Pancreas (tissue), 10 donors: ENCODE measurements at regions not wholly inside any gene's neighbourhood (a gene's known extent, or its start where the extent isn't known, plus 50 kb on each side); places are given as distances from the start of the nearest gene placed in this dataset.

ENCODE experiments used
- ATAC-seq, 4 donors: fragments of 200-7000 bp; cut with Tn5 transposase; one replicate each; pipeline versions ENCODE4 v1.8.0 to v1.9.1; 2020; ENCODE audit warnings: mild to moderate bottlenecking in 4 of 4, moderate library complexity in 4 of 4
- DNase-seq, 6 donors: peaks; one replicate each; pipeline ENCODE4 v3.0.0-alpha.2; 2020
- FAIRE-seq: peaks from 2 replicates; lab custom pipeline; 2012; peaks lifted over from hg19 to GRCh38; lab: Jason Lieb, UNC
- H3K27ac ChIP-seq, 4 donors: fragments of 200-600 bp; sonication (generic); 1 replicate in 3 of 4; 2 replicates in 1 of 4; pipeline versions ENCODE4 v1.5.0 to v1.8.0; 2020
- H3K27me3 ChIP-seq, 4 donors: fragments of 200-600 bp; one replicate each; pipeline ENCODE4 v1.8.0; 2021
- H3K36me3 ChIP-seq, 3 donors: fragments of 200-600 bp; sonication (generic) in 1 of 3; one replicate each; pipeline versions ENCODE4 v1.5.0 to v1.8.0; 2020 to 2021
- H3K4me1 ChIP-seq, 3 donors: fragments of 200-600 bp; one replicate each; pipeline ENCODE4 v1.8.0; 2021
- H3K4me3 ChIP-seq, 4 donors: fragments of 200-600 bp; sonication (generic) in 2 of 4; one replicate each; pipeline versions ENCODE4 v1.5.0 to v1.8.0; 2020 to 2021
- H3K9me3 ChIP-seq, 4 donors: fragments of 200-600 bp; one replicate each; pipeline ENCODE4 v1.8.0; 2021
- WGBS, 2 donors: extraction: QIAGEN DNeasy Blood & Tissue Kit; methylation state at CpG; one replicate each; pipeline ENCODE4 v1.1.7; 2013; 5-methylcytosine and 5-hydroxymethylcytosine counted together
- intact Hi-C, 3 donors: fragments of 100-400 bp; cut with DNase I; formaldehyde crosslinking; loops; one replicate each; pipeline versions ENCODE4 v1.11.1 to v1.14.2; 2022
- TF ChIP-seq, protein P1 (sequence below), 4 donors: fragments of 200-600 bp; sonication (generic) in 3 of 4; IDR thresholded peaks; one replicate each; pipeline versions ENCODE4 v1.5.0 to v1.8.0; 2021; ENCODE audit warnings: antibody characterized with exemption in 4 of 4
- donor health status: healthy with polysubstance abuse.
- donor health status: DM: no; HTN: no; CAD: no; lungs with moderate emphysema.
- donor health status: DM: no; HTN: no; CAD: no.
- donor health status: control.
- donor health status: control.
- donor health status: Bipolar disorder and iron deficiency.
- donor health status: DM: yes; HTN: yes; CAD: no.
- donor health status: DM: no; HTN: no; CAD: no.
- donor health status: DM: no; HTN: no; CAD: no.
- donor health status: DM: yes; HTN: yes; CAD: no.

DNA sequence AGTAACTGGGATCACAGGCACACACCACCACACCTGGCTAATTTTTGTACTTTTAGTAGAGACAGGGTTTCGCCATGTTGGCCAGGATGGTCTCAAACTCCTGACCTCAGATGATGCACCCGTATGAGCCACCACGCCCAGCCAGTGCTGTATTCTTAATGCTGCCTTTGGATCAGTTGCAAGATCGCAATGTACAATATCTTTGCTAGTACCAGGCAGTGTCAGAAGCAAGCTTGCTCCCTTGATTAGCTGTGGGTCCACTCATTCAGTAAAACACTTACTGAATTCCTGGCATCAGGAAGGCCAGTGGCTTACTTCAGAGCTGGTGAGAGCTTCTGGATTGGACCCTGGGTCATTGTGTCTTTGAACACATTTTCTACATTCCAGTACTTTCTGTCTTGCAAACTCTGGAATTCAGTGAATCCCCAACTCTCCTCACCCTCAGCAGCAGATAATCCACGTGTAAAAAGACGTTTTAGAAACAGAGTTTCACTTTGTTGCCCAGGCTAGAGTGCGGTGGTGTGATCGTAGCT is 1183.7 kb downstream of the AACS start:
- no peaks in the 10 kb centered on the region for H3K27me3 ChIP-seq
- ATAC-seq (no peak), FAIRE-seq (no peak), DNase-seq (no peak)
- no peak overlapping the region for H3K4me3 ChIP-seq
- intact Hi-C loops, result no loop called here
- TF ChIP-seq, protein P1, sequence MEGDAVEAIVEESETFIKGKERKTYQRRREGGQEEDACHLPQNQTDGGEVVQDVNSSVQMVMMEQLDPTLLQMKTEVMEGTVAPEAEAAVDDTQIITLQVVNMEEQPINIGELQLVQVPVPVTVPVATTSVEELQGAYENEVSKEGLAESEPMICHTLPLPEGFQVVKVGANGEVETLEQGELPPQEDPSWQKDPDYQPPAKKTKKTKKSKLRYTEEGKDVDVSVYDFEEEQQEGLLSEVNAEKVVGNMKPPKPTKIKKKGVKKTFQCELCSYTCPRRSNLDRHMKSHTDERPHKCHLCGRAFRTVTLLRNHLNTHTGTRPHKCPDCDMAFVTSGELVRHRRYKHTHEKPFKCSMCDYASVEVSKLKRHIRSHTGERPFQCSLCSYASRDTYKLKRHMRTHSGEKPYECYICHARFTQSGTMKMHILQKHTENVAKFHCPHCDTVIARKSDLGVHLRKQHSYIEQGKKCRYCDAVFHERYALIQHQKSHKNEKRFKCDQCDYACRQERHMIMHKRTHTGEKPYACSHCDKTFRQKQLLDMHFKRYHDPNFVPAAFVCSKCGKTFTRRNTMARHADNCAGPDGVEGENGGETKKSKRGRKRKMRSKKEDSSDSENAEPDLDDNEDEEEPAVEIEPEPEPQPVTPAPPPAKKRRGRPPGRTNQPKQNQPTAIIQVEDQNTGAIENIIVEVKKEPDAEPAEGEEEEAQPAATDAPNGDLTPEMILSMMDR (IDR thresholded peaks at IDR 0.05), result no peak
- H3K9me3 ChIP-seq, result no peaks in the 10 kb centered on the region
- no peaks in the 10 kb centered on the region for H3K36me3 ChIP-seq
- H3K27ac ChIP-seq, result no peak overlapping the region
- no peaks in the 10 kb centered on the region for H3K4me1 ChIP-seq
- WGBS, 2 donors, result 87 to 88% methylated on average over 8 of the region's 8 CpGs

GRCh38 chr12:126258190-126258589 is 1193.0 kb downstream of the AACS start:
- DNase-seq (no peak), ATAC-seq (peak in 2 of 4 donors; percentile 51 to 53), FAIRE-seq (no peak)
- Histone ChIP-seq H3K4me1 (no peaks in the 10 kb centered on the region), H3K36me3 (no peaks in the 10 kb centered on the region), H3K4me3 (no peak overlapping the region), H3K27me3 (no peaks in the 10 kb centered on the region), H3K9me3 (no peaks in the 10 kb centered on the region), H3K27ac (no peak overlapping the region)
- 30 to 43% methylated on average over 3 of the region's 3 CpGs for WGBS, 2 donors
- TF ChIP-seq, protein P1 (IDR thresholded peaks at IDR 0.05), result no peak
- intact Hi-C loops, result no loop called here

DNA sequence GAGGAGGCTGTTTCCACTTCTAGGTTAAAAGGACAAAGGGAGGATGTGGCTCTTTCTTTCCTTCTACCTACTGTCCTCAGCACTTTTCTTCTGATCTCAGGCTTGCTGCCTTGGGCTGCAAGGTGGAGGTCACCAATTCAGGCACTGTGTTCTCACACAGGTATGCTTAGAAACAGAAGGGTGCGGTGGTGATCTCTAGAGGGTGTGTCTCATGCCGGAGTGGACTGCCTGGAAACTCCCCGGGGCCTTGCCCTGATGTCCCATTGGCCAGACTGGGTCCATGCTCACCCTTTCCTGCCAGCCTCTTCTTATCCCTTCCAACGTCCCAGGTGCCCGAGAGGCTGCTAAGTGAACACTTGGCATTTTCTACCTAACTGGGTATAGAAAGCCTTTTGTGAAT is 1197.6 kb downstream of the AACS start:
- no peak for FAIRE-seq

DNA sequence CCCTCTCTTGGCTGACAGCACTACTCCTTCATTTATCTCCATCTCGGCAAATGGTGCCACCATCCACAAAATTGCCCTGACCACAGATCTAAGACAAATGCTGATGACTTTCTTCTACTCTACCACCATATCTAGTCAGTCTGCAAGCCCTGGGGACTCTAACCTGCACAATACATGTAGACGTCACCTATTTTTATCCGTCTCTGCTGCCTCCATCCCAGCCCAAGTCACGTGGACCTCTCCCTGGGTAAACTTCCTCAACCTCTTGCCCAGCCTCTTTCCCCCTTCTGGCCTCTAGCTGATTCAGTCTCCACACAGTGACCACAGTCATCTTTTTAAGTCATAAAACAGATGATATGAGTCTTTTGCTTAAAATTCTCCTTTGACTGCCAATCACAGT is 1203.0 kb downstream of the AACS start:
- FAIRE-seq (no peak), ATAC-seq (no peak), DNase-seq (no peak)
- 89 to 90% methylated on average over 4 of the region's 4 CpGs for WGBS, 2 donors
- Histone ChIP-seq H3K36me3 (no peaks in the 10 kb centered on the region), H3K4me1 (no peaks in the 10 kb centered on the region), H3K4me3 (no peak overlapping the region), H3K27ac (no peak overlapping the region), H3K27me3 (no peaks in the 10 kb centered on the region), H3K9me3 (no peaks in the 10 kb centered on the region)
- intact Hi-C loops, result no loop called here
- TF ChIP-seq, protein P1 (IDR thresholded peaks at IDR 0.05), result no peak

More for the DNA sequence above, 1197.6 kb downstream of the AACS start:
- H3K27ac ChIP-seq, result no peak overlapping the region
- no peaks in the 10 kb centered on the region for H3K9me3 ChIP-seq
- no peaks in the 10 kb centered on the region for H3K36me3 ChIP-seq
- peak in 1 of 4 donors; percentile 17 for ATAC-seq
- intact Hi-C loops, result no loop called here
- H3K4me3 ChIP-seq, result no peak overlapping the region
- DNase-seq, result no peak
- TF ChIP-seq, protein P1 (IDR thresholded peaks at IDR 0.05), result no peak
- WGBS, 2 donors, result 93 to 98% methylated on average over 5 of the region's 5 CpGs
- H3K27me3 ChIP-seq, result no peaks in the 10 kb centered on the region
- no peaks in the 10 kb centered on the region for H3K4me1 ChIP-seq

DNA sequence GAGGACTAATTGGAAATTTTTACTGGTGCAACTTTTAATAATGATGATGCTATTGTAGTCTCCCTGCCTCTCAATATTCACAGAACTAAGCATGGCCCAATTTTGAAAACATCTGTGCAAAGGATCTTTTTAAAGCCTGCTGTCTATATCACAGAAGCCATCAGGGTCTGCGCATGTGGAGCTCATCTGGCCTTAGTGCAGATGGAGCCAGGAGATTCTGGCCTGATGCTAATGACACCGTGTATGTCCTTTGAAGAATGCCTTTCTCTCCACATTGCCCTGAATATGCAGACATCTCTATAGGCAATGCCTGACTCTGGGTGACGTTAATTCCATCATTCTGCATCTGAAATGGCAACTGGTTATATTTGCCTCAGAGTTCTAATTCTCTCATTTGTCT is 1205.9 kb downstream of the AACS start:
- DNase-seq (no peak), FAIRE-seq (no peak), ATAC-seq (no peak)
- Histone ChIP-seq H3K9me3 (no peaks in the 10 kb centered on the region), H3K27me3 (no peaks in the 10 kb centered on the region), H3K4me3 (no peak overlapping the region), H3K36me3 (no peaks in the 10 kb centered on the region), H3K4me1 (no peaks in the 10 kb centered on the region), H3K27ac (no peak overlapping the region)
- intact Hi-C loops, result no loop called here
- 85 to 89% methylated on average over 3 of the region's 3 CpGs for WGBS, 2 donors
- TF ChIP-seq, protein P1 (IDR thresholded peaks at IDR 0.05), result no peak
